NOMO-1 treated with DMSO at 0.1 percent for 48 hours (cell line): ENCODE measurements at regions not wholly inside any gene's neighbourhood (a gene's known extent, or its start where the extent isn't known, plus 50 kb on each side); places are given as distances from the start of the nearest gene placed in this dataset.

Experiments used
- DNase-seq: peaks from one replicate; lab custom pipeline; 2025; ENCODE audit not compliant: unreplicated experiment; lab: John Stamatoyannopoulos, UW

DNA sequence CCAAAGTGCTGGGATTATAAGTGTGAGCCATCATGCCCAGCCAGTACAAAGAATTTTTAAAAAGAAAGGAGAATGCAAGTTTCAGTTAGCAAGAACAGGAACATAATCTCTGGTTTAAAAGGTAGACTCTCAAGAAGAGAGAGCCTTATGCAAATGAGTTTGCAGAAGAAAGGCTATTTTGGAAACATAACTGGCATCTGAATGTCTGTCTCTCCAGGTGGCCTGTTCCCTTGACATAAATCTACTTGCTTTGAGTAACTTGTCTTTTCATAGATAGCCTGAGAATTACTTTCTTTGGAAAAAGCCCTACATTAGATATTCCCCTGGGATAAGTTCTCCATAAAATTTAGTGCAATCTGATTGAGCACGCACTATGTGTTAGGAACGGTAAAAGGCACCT, 109.6 kb downstream of the ICOS start:
- no peak for DNase-seq

DNA sequence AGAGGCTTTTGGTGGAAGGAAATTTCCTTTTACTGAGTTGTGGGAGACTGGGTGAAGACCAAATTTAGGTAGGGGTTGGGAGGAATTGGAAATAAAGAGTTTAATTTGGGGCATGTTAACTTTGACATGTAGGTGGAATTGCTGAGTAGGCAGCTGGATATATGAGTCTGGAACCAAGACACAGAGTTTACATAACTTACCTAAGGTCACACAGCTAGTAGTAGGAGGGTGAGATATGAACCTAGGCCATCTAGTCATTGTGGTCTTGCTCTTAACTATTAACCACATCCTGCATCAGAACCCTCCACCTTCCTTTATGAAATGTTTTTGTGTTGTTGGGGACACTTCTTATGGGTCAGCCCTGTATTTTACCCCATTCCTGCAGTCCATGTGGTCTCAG, 113.1 kb downstream of the ICOS start:
- DNase-seq = no peak

DNA sequence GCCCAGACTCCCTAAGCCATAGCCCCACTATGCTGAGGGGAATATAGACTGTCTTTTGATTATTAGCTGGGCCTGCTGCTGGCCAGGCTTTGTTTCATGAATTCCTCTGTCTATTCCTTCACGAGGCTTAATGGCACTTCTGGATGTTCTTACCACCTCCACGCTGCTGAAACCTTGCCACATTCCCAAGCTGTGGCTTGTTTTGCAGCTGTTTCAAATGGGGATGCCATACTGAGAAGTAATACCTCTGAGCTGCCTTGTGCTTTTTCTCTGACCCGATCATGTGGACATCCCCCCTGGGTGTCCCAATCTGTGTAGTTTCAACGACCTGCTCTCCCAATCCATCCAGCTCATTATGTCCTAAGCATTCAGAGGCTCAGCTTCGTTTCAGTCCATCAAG, 114.1 kb downstream of the ICOS start:
- no peak for DNase-seq

DNA sequence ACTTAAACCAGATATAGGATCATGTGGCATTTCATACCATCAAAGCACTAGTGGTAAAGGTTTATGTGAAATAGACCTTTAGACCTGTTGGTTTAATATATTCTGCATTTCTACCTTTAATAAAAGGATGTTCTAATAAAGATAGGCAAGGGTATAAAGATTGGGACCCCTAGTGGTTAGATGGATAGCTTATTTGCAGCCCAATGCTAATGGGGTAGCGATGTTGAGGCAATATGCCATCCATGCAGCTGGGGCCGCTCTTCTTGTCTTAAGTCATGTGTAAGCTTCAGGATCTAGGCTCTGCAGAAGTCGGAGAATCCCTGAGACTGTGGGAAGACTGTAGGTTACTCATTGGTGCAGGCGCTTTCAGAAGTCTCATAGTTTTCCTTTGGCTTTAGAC, 114.9 kb downstream of the ICOS start:
- no peak for DNase-seq

DNA sequence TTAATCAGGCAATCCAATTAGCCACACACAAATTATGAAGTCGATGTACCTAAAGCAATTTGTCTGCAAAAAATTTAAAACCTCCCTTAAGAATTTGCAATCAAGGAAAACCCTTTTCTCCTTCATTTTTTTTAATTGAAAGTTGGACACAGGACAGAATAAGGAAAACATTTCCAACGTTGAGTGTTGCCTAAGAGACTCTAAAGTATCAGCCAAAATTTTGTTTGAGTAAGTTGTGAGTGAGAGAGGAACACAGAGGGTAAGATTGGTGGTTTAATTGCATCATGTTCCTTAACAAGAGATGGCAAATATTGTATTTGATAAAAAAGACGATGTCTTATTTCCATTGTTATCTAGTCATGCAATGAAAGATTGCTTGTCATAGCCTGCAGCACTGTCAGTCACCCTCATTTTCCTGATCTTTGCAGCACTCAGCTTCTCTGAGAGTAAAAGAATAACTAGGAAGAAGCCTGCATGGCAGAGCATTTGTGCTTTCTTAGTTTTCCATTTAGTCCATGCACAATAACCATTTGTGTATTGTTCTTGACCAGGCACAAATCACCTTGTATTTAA, 115.5 kb downstream of the ICOS start:
- DNase-seq = no peak

DNA sequence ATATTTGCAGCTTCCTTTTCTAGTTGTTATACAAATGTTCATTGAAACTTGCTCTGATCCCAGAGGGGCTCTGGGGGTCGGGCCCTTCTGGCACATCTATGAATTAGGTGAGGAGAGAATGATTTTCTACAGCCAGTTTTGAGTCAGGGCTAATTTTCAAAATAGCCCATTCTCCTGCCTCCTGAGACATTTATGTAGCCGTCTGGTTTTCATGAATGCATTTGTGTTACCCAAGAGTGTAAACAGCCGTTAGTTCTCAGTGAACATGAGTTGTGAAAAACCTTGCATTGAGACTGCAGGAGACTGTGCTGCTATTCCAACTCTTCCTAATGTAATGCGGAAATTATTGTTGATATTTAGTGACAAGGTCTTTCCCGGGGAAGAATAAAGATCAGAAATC, 122.5 kb downstream of the ICOS start:
- DNase-seq = no peak

DNA sequence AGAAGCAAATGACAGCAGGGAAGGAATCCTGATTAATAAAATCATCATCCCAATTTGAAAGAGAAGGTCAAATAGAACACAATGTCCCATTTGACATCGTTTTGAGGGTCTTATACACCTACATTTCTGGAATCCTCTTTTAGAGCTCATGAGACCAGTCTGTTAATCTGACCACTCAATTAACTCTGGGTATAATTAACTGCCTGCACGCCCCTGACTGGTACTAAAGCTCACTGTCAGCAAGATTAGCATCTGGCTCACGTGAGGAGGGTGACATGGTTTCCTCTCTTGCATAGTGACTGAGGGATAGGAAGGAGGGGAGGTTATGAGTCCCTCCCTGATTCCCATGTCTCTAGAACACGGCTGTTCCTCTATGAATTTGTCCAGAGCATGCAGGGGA, 124.3 kb downstream of the ICOS start:
- DNase-seq = no peak

DNA sequence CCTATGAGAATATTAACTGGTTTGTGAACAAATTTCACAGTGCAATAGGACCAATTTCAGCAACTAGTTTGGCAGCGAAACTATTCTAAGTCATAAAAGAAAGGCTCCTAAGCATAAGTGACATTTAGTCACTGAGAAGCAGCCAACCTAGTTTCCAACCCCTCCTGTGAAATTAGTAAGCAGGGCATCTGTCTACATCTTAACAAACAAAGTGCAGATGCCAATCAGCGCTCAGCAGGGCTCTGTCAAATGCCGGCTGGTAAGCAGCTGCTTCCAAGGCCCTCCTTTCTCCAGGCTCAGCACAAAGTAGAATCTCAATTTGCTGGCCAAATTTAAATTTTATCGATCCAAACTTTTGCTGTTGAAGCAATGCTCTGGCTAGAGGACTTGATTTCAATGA, 124.7 kb downstream of the ICOS start:
- DNase-seq = no peak

DNA sequence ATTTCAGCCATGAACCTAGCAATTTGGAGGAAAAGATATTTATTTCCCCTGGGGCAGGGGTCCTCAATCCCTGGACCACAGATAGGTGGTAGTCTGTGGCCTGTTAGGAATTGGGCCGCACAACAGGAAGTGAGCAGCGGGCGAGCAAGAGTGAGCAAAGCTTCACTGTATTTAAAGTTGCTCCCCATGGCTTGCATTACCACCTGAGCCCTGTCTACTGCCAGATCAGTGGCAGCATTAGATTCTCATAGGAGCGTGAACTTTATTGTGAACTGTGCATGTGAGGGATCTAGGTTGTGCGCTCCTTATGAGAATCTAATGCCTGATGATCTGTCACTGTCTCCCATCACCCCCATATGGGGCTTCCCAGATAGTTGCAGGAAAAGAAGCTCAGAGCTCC, 127.6 kb downstream of the ICOS start:
- no peak for DNase-seq

DNA sequence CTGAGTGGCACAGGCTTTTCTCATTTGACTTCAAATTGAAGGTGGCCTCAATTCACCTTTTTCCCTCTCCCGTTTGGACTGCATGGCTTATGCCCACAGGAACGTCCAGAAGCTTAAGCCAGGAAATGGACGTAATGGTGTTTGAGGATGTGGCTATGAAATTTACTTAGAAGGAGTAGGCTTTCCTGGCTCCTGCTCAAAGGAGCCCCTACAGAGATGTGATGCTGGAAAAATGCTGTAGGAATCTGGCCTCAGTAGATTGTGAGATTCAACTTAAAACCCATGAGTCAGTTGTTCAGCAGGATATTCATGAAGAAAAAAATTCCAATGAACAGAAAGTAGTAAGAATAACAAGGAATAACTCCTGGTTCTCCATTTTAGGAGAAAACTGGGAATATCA, 129.0 kb downstream of the ICOS start:
- DNase-seq = no peak

DNA sequence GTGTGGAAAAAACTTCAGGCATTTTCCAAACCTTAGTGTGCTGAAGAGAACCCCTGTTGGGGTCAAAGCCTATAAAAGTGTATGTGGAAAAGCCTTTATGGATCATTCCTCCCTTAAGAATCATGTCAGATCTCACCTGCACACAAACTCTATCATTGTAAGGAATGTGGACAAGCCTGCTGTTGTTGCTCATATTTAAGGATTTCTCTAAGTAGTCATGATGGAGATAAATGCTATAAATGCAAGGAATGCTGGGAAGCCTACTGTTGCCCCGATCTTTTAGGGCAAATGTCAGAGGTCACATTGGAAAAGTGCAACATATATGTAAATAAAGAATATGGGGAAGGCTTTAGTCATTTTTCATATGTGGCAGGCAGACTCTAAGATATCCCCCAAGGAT, 129.5 kb downstream of the ICOS start:
- no peak for DNase-seq

DNA sequence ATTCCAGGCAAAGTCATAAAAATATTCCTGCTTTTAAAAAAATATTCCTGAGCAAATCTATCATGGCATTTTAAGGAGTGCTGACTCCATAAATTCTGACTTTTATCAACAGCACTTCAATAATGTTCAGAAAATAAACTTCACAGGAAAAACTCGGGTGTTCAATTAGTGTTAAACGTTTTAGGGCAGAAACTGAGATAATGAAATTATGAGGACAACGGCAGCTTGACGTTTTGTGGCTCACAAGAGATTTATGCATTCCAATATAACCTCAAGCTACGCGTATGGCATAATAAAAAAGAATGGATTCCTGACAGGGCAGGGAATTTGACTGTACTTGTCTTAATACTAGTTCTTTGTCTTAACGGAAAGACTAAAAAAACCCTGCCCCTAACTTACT, 133.2 kb downstream of the ICOS start:
- DNase-seq = no peak

DNA sequence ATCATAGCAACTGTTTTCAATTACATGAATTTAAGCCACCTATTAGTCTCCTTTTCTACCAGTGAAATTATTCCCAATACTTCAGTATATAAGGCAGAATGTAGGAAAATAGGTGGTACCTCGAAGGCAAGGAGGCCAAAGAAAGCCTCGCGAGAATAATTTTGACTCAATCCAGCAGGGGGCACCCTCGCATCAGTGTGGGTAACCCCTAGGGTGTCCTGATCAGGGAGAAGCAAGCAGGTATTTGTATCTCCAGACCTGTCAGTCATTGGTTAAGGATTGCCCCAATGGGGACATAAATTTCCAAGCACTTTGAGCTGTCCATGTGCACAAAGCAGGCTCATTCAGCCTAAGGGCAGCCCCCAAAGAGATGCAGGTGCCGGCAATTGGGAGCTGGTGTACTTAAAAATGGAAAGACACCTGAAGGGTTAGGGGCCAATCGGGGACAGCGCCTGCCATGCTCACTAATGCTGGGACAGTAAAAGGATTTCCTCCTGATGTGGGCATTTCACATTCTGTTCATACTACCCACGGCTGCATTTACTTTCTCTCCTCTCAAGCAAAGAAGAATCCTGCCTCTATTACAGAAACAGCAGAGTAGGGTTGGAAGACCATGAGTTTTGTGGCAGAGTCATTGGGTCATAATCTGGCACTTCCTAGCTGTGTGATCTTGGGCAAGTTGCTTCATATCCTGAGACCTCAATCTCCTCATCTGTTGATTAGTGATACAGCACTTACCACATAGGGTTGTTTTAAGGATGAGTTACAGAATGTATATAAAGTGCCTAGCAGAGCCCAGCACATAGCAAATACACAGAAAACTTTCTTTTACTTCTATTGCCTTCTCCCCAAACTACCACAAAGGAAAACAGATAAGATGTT, 136.1 kb downstream of the ICOS start:
- DNase-seq = no peak

DNA sequence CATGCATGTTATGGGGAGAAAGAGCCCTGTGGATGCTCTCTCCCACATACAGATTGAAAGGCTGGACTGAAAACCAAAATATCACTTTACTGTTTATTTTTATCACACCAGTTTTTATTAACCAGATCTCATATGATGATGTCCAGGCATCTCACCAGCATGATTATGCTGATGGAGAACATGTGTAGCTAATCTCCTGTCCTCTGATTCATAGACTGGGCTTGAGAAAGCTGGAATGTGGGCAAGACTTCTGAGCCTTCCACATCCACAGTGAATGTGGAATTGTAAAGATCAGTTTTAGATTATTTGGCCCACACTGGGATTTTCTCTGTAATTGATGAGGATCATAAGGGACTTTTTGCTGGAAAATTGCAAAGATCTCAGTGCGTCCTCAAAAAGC, 137.9 kb downstream of the ICOS start:
- DNase-seq = no peak

DNA sequence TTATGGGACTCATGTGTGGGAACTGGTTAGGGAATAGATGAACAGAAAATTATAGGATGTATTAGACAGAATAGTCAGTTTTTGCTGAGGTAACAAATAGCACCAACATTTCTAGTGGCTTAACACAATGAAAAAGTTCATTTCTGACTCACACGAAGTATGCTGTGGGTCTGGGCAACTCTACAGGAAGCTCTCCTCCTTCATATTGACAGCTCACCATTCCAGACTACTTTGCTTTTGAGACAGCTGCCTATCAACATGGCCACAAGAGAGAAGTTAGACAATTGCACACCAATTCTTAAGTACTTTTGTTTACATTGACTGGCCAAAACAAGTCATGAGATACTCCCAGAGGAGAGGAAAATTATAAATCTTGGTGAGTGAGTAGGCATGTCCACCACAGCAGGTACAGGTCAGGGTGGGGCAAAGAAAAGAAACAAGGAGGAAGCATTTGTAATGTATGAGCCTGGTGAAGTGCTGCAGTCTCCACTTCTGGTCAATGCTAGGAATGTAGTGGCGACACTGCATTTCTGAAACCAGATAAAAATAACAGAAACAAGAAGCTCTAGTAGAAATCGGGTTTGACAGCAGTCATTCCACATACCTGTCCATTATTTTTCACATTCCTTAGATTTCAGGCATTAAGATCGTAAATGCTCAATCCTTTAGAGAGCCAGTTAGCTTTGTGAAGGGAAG, 141.6 kb downstream of the ICOS start:
- DNase-seq = no peak

DNA sequence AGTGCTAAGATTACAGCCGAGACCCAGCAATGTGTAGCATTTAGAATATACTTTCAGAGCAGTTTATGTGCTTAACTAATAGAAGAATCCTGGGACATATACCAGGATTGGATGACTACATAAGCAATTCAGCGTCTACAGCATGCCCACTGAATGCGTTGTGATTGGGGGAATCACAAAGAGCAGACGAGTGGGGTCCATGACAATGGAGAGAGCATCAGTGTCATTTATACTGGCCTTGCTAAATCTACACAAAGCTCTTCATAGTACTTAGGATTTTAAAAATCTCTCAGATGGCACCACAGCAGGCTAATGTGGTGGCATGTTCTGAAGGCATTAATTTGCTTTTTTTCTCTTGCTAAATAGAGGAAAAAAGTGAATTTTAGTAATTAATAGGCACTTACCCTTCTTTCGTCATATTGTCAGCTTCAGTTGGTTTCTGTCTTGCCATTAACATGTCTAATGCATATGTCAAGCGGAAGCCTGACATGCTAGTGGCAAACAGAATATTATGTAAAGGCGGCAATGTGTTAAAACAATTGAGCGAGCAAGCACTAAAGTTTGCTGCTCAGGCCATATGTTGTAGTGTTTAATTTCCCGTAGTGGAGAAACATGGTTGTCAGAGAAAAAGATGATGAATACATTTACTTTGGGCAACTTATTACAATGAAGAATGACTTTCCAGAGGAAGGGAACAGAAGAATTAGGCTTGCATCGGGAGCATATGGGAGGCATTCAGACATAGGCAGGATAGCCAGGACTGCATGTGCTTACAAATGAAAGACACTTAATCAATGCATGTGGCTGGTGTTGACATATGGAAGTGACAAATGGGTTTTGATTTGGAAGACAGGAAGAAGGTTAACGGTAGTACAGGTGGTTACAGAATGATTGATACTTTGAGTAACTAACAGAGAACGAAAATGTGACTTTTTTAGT, 145.2 kb downstream of the ICOS start:
- DNase-seq = no peak

DNA sequence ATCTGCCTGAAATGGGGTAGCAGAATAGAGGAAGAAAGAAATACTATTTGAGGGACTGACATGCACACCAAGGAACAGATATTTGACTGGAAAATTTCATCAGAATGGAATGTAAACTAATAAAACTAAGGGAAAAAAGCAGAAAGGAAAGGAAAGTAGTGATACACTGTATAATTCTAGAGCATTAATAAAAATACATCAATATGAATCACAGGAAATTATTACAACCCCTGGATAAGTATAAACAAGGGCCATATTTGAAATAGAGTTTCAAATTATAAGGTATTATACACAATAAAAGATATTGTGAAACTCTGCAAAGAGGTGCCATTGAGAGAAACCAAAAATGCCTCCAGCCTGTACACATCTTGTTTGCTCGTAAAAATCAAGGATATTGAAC, 149.6 kb downstream of the ICOS start:
- DNase-seq = no peak

DNA sequence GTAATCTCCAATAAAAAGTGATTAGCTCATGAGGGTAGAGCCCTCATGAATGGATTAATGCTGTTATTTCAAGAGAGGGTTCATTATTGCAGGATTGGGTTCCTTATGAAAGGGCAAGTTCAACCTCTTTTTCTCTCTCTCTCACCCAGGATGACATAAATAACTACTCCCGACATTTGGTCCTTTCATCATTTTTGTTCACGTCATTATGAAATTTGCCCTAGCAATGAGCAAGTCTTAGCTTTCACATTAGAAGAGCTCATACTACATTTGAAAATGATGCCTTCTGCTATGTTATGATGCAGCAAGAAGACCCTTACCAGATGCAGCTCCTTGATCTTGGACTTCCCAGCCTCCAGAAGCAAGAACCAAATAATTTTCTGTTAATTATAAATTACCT, 152.5 kb downstream of the ICOS start:
- DNase-seq = no peak

DNA sequence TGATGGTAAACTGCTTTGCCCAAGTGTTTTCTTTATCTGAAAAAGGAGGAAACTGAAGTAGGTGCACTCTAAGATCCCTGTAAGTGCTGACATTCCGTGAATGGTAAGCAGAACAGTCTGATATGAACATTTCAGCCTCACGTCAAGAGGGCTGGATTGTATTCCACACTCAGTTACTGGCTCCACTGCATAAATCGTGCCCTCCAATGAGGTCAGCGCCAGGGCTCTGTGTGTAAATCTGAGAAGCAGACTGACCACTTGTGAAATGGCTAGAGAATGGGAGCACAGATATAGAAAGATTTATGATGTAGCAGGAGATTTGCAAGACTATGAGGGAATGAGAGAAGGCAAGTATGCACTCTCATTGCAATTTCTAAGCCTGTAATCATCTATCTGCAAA, 153.0 kb downstream of the ICOS start:
- no peak for DNase-seq

DNA sequence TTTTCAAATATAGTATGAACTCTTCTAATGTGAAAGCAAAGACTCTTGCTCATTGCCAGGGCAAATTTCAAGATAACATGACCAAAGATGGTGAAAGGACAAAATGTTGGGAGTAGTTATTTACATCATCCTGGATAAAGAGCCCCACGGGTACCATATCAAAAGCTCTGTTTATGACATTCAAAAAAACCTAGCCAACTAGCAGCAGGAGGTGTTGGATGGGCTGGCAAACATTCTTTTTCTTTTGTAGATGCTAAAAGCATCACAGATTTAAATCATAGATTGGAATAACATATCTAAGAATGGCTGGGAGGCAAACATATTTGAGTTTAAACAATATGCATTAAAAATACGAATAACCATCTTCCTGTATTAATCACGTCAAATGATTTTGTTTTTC, 153.5 kb downstream of the ICOS start:
- no peak for DNase-seq

DNA sequence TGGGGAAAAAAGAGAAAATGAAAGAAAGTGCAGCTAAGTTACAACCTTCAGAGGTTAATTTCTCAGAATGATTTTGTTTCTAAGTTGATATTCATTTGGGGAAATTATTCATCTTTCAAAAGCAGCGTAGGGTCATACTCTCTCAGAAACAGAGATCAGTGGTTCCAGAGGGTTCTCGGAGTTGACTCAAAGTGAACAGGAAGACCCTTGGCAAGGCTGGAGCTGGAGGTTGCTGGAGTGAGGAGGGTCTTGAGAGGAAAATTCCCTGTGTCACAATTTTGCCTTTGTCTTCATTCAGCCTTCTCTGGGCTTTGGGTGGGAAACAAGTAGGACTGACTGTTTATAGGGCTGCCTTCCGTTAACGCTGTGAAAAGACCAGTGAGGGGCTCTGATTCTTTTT, 168.2 kb downstream of the ICOS start:
- no peak for DNase-seq
